Neural cell (in vitro differentiated cells): ENCODE measurements at regions not wholly inside any gene's neighbourhood (a gene's known extent, or its start where the extent isn't known, plus 50 kb on each side); places are given as distances from the start of the nearest gene placed in this dataset.

ENCODE experiments used
- H2AFZ ChIP-seq: fragments of 200-600, 300-800 bp; sonication (generic), shearing (Covaris generic); 2 replicates; pipeline ENCODE4 v1.6.0; 2014; ENCODE audit warnings: low read depth, mild to moderate bottlenecking, antibody characterized with exemption, low read length, moderate library complexity
- H3F3A ChIP-seq: fragments of 200-600 bp; shearing (Covaris generic); 2 replicates; pipeline ENCODE4 v1.6.1; 2016; ENCODE audit warnings: mild to moderate bottlenecking, moderate library complexity, mixed read lengths, antibody characterized with exemption, low read length; ENCODE audit not compliant: insufficient read depth, poor library complexity, severe bottlenecking
- H3K27ac ChIP-seq: fragments of 200-600, 300-800 bp; sonication (generic), shearing (Covaris generic); 2 replicates; pipeline ENCODE4 v1.5.1; 2014; ENCODE audit warnings: mild to moderate bottlenecking, low read length, moderate library complexity
- H3K27me3 ChIP-seq: fragments of 300-800, 200-600 bp; sonication (generic), shearing (Covaris generic); 2 replicates; pipeline ENCODE4 v1.6.0; 2014; ENCODE audit warnings: mild to moderate bottlenecking, low read depth, low read length, moderate library complexity; ENCODE audit not compliant: insufficient read depth
- H3K36me3 ChIP-seq: fragments of 300-800, 200-600 bp; sonication (generic), shearing (Covaris generic); 2 replicates; pipeline ENCODE4 v1.5.1; 2014; ENCODE audit warnings: mild to moderate bottlenecking, antibody characterized with exemption, low read length, moderate library complexity; ENCODE audit not compliant: insufficient read depth
- H3K4me2 ChIP-seq: fragments of 300-800, 200-600 bp; sonication (generic), shearing (Covaris generic); 2 replicates; pipeline ENCODE4 v1.6.0; 2014; ENCODE audit warnings: mild to moderate bottlenecking, low read length
- H3K4me3 ChIP-seq: fragments of 300-800, 200-600 bp; sonication (generic), shearing (Covaris generic); 2 replicates; pipeline ENCODE4 v1.5.1; 2014; ENCODE audit warnings: mild to moderate bottlenecking, low read length, moderate library complexity
- H3K79me2 ChIP-seq: fragments of 200-600 bp; shearing (Covaris generic); replicated peaks from 2 replicates; pipeline ENCODE4 v1.6.0; 2014; ENCODE audit warnings: mild to moderate bottlenecking, low read length, moderate library complexity; ENCODE audit not compliant: insufficient read depth
- H3K9ac ChIP-seq: fragments of 300-800, 200-600 bp; sonication (generic), shearing (Covaris generic); 2 replicates; pipeline ENCODE4 v1.6.1; 2016; ENCODE audit warnings: mild to moderate bottlenecking, low read length, mixed read lengths
- H3K9me2 ChIP-seq: fragments of 200-600 bp; shearing (Covaris generic); 2 replicates; pipeline ENCODE4 v1.6.1; 2016; ENCODE audit warnings: mild to moderate bottlenecking, low read length, mixed read lengths; ENCODE audit not compliant: insufficient read depth
- H3K9me3 ChIP-seq: fragments of 200-600, 300-800 bp; sonication (generic), shearing (Covaris generic); 2 replicates; pipeline ENCODE4 v1.6.1; 2016; ENCODE audit warnings: mild to moderate bottlenecking, mixed run types, low read length, moderate library complexity, mixed read lengths
- H4K20me1 ChIP-seq: fragments of 200-600 bp; shearing (Covaris generic); 2 replicates; pipeline ENCODE4 v1.6.1; 2016; ENCODE audit warnings: mild to moderate bottlenecking, mixed run types; ENCODE audit not compliant: insufficient read depth
- EP300 ChIP-seq: fragments of 450-650 bp; conservative IDR thresholded peaks from 2 replicates; pipeline ENCODE4 v1.6.1; 2014; ENCODE audit warnings: antibody characterized with exemption, mild to moderate bottlenecking, moderate library complexity; ENCODE audit not compliant: poor library complexity, severe bottlenecking
- EZH2 ChIP-seq: fragments of 200-600, 300-800 bp; shearing (Covaris generic), sonication (generic); IDR thresholded peaks from 2 replicates; pipeline ENCODE4 v1.6.1; 2014; ENCODE audit warnings: antibody characterized with exemption, low read length, borderline replicate concordance, mild to moderate bottlenecking; ENCODE audit not compliant: insufficient read depth, poor library complexity, severe bottlenecking
- MXI1 ChIP-seq: fragments of 450-650 bp; conservative IDR thresholded peaks from 2 replicates; pipeline ENCODE4 v1.6.1; 2014; ENCODE audit warnings: antibody characterized with exemption, mild to moderate bottlenecking; ENCODE audit not compliant: poor library complexity, severe bottlenecking
- POLR2AphosphoS5 ChIP-seq: IDR thresholded peaks from 2 replicates; pipeline ENCODE4 v1.6.1; 2012
- RAD21 ChIP-seq: fragments of 450-650 bp; conservative IDR thresholded peaks from 2 replicates; pipeline ENCODE4 v1.6.1; 2014; ENCODE audit warnings: antibody characterized with exemption, mild to moderate bottlenecking, moderate library complexity
- SMC3 ChIP-seq: fragments of 450-650 bp; conservative IDR thresholded peaks from 2 replicates; pipeline ENCODE4 v1.6.1; 2014; ENCODE audit warnings: antibody characterized with exemption, mild to moderate bottlenecking, moderate library complexity; ENCODE audit not compliant: poor library complexity
- TAF1 ChIP-seq: IDR thresholded peaks from 2 replicates; pipeline ENCODE4 v1.6.1; 2012; ENCODE audit warnings: low read depth
- TF ChIP-seq, protein P1 (sequence below): fragments of 450-650 bp; IDR thresholded peaks from 2 replicates; pipeline ENCODE4 v1.5.1; 2014; ENCODE audit warnings: antibody characterized with exemption, mild to moderate bottlenecking, moderate library complexity; ENCODE audit not compliant: poor library complexity, severe bottlenecking
- TF ChIP-seq, protein P2 (sequence below): IDR thresholded peaks from 2 replicates; pipeline ENCODE4 v1.6.1; 2012; ENCODE audit warnings: borderline replicate concordance

DNA sequence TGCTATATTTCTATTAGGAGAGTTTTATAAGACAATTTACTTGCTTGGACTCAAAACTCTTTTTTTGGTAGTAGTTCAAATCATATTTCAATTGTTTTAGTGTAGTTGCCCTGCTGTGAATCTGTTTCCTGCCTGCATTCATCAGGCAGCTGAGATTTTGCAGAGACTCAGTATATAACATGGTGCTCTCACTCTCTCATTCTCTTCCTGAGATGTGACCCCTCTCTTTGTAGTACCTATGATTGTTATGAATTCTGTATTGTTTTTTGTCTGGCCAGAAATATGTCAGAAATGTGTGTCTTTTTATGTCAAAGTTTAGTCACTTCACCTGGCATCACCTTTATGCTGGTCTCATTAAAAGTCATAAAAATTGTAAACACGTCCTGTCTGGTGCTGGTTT, 374.0 kb downstream of the RAPGEF2 start:
- Histone ChIP-seq H3F3A (no peaks in the 10 kb centered on the region), H3K4me3 (no peak overlapping the region), H2AFZ (no peak overlapping the region), H3K79me2 (no peaks in the 10 kb centered on the region), H3K36me3 (no peaks in the 10 kb centered on the region), H3K9ac (no peak overlapping the region), H3K9me3 (peaks cover 2% of the 10 kb centered on the region), H3K4me2 (no peak overlapping the region), H3K27me3 (no peaks in the 10 kb centered on the region), H3K27ac (no peak overlapping the region), H4K20me1 (no peaks in the 10 kb centered on the region), H3K9me2 (no peaks in the 10 kb centered on the region)
- no peak for TF ChIP-seq TAF1
- TF ChIP-seq POLR2AphosphoS5: no peak
- TF ChIP-seq, protein P1, sequence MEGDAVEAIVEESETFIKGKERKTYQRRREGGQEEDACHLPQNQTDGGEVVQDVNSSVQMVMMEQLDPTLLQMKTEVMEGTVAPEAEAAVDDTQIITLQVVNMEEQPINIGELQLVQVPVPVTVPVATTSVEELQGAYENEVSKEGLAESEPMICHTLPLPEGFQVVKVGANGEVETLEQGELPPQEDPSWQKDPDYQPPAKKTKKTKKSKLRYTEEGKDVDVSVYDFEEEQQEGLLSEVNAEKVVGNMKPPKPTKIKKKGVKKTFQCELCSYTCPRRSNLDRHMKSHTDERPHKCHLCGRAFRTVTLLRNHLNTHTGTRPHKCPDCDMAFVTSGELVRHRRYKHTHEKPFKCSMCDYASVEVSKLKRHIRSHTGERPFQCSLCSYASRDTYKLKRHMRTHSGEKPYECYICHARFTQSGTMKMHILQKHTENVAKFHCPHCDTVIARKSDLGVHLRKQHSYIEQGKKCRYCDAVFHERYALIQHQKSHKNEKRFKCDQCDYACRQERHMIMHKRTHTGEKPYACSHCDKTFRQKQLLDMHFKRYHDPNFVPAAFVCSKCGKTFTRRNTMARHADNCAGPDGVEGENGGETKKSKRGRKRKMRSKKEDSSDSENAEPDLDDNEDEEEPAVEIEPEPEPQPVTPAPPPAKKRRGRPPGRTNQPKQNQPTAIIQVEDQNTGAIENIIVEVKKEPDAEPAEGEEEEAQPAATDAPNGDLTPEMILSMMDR: no peak
- no peak for TF ChIP-seq RAD21
- TF ChIP-seq SMC3: no peak
- no peak for TF ChIP-seq MXI1
- no peak for TF ChIP-seq EP300
- TF ChIP-seq EZH2: no peak
- TF ChIP-seq, protein P2, sequence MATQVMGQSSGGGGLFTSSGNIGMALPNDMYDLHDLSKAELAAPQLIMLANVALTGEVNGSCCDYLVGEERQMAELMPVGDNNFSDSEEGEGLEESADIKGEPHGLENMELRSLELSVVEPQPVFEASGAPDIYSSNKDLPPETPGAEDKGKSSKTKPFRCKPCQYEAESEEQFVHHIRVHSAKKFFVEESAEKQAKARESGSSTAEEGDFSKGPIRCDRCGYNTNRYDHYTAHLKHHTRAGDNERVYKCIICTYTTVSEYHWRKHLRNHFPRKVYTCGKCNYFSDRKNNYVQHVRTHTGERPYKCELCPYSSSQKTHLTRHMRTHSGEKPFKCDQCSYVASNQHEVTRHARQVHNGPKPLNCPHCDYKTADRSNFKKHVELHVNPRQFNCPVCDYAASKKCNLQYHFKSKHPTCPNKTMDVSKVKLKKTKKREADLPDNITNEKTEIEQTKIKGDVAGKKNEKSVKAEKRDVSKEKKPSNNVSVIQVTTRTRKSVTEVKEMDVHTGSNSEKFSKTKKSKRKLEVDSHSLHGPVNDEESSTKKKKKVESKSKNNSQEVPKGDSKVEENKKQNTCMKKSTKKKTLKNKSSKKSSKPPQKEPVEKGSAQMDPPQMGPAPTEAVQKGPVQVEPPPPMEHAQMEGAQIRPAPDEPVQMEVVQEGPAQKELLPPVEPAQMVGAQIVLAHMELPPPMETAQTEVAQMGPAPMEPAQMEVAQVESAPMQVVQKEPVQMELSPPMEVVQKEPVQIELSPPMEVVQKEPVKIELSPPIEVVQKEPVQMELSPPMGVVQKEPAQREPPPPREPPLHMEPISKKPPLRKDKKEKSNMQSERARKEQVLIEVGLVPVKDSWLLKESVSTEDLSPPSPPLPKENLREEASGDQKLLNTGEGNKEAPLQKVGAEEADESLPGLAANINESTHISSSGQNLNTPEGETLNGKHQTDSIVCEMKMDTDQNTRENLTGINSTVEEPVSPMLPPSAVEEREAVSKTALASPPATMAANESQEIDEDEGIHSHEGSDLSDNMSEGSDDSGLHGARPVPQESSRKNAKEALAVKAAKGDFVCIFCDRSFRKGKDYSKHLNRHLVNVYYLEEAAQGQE: no peak

DNA sequence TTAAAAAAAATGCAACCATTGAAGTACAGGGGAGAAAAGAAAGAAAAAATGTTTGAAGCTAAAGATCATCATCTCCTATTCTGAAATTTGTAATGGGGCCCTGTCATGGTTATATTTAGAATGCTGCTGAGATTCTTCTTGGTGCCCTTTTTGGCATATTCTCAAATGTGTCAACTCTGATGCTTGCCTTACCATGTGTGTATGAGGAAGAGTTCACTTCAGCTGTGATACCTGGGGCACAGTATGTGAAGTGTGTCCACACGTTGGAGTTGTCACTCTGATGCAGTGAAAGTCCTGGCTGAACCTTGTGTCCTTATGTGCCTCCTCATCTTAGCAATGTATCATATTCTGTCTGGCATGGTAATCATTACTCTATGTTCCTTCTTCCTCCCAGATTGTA, 377.9 kb downstream of the RAPGEF2 start:
- no peaks in the 10 kb centered on the region for H3K9me2 ChIP-seq
- no peaks in the 10 kb centered on the region for H3K36me3 ChIP-seq
- H3K9ac ChIP-seq: no peak overlapping the region
- no peaks in the 10 kb centered on the region for H4K20me1 ChIP-seq
- H3K27ac ChIP-seq: no peak overlapping the region
- no peak overlapping the region for H2AFZ ChIP-seq
- no peak for TF ChIP-seq SMC3
- no peak for TF ChIP-seq RAD21
- no peak for TF ChIP-seq TAF1
- TF ChIP-seq EZH2: no peak
- TF ChIP-seq, protein P1: no peak
- TF ChIP-seq MXI1: no peak
- no peak for TF ChIP-seq POLR2AphosphoS5
- TF ChIP-seq, protein P2: no peak
- TF ChIP-seq EP300: no peak
- H3K4me3 ChIP-seq: no peak overlapping the region
- H3K4me2 ChIP-seq: no peak overlapping the region
- no peaks in the 10 kb centered on the region for H3K9me3 ChIP-seq
- no peaks in the 10 kb centered on the region for H3F3A ChIP-seq
- no peaks in the 10 kb centered on the region for H3K79me2 ChIP-seq
- no peaks in the 10 kb centered on the region for H3K27me3 ChIP-seq
